Caco-2 (cell line): ENCODE measurements at regions not wholly inside any gene's neighbourhood (a gene's known extent, or its start where the extent isn't known, plus 50 kb on each side); places are given as distances from the start of the nearest gene placed in this dataset.

Source experiments
- BruUV-seq: library from RNA; stranded (reverse); fragments of 400-500 nt; replicated peaks from 2 replicates; lab custom pipeline; 2021; lab: Mats Ljungman, UMichigan
- CTCF ChIA-PET: fragments of 300-600 bp; sonication (Branson Sonifier 250); formaldehyde crosslinking; loops from one replicate; lab custom pipeline; 2022; ENCODE audit warnings: antibody characterized with exemption; lab: Charles Lee
- POLR2A ChIA-PET: fragments of 300-600 bp; sonication (Branson Sonifier 250); formaldehyde crosslinking; loops from one replicate; lab custom pipeline; 2022; ENCODE audit warnings: antibody characterized with exemption; lab: Charles Lee
- DNase-seq, 2 experiments: peaks; one replicate each; pipeline versions ENCODE4 v3.0.0 to v3.0.0-alpha.2; 2020 to 2022
- H3K27me3 ChIP-seq: replicated peaks from 2 replicates; pipeline ENCODE4 v1.6.0; 2011; ENCODE audit warnings: low read length; ENCODE audit not compliant: control insufficient read depth, insufficient read depth
- H3K36me3 ChIP-seq: 2 replicates; pipeline ENCODE4 v1.5.1; 2011; ENCODE audit warnings: low read length; ENCODE audit not compliant: control insufficient read depth, insufficient read depth
- H3K4me1 ChIP-seq: fragments of 250-450 bp; sonication (Bioruptor Pico); 2 replicates; pipeline ENCODE4 v1.5.1; 2020; ENCODE audit warnings: mild to moderate bottlenecking
- H3K4me3 ChIP-seq: 2 replicates; pipeline ENCODE4 v1.5.1; 2011; ENCODE audit warnings: low read depth, mild to moderate bottlenecking, control low read depth, low read length
- H3K9me3 ChIP-seq: fragments of 250-450 bp; sonication (Bioruptor Pico); 2 replicates; pipeline ENCODE4 v1.5.1; 2020; ENCODE audit warnings: mild to moderate bottlenecking, moderate library complexity
- H3K27ac Mint-ChIP-seq: one replicate; pipeline ENCODE4 v1.8.0; 2022; ENCODE audit warnings: mixed read lengths; ENCODE audit not compliant: unreplicated experiment
- H3K27me3 Mint-ChIP-seq: one replicate; pipeline ENCODE4 v1.8.0; 2022; ENCODE audit warnings: mixed read lengths; ENCODE audit not compliant: insufficient read depth, unreplicated experiment
- H3K36me3 Mint-ChIP-seq: one replicate; pipeline ENCODE4 v1.8.0; 2022; ENCODE audit warnings: mild to moderate bottlenecking, mixed read lengths; ENCODE audit not compliant: insufficient read depth, unreplicated experiment
- H3K4me1 Mint-ChIP-seq: one replicate; pipeline ENCODE4 v1.8.0; 2022; ENCODE audit warnings: low read depth, mixed read lengths; ENCODE audit not compliant: unreplicated experiment
- H3K4me3 Mint-ChIP-seq: one replicate; pipeline ENCODE4 v1.8.0; 2022; ENCODE audit warnings: mild to moderate bottlenecking, moderate library complexity, mixed read lengths; ENCODE audit not compliant: unreplicated experiment
- H3K9me3 Mint-ChIP-seq: one replicate; pipeline ENCODE4 v1.8.0; 2022; ENCODE audit warnings: mixed read lengths; ENCODE audit not compliant: unreplicated experiment
- intact Hi-C: fragments of 100-400 bp; cut with micrococcal nuclease; formaldehyde crosslinking; loops from one replicate; pipeline ENCODE4 v1.10.0; 2022; ENCODE audit not compliant: unreplicated experiment
- TF ChIP-seq, protein P1 (sequence below), 2 experiments: fragments of 200-600 bp in 1 of 2; IDR thresholded peaks; 1 replicate in 1 of 2; 2 replicates in 1 of 2; pipeline versions ENCODE4 v1.5.1 to v1.8.0; 2011 to 2022; ENCODE audit warnings: antibody characterized with exemption in 1 of 2, control low read depth in 1 of 2, inconsistent platforms in 1 of 2, low read depth in 1 of 2, low read length in 1 of 2, mild to moderate bottlenecking in 1 of 2, moderate library complexity in 1 of 2; ENCODE audit not compliant: insufficient read depth in 1 of 2, severe bottlenecking in 1 of 2, unreplicated experiment in 1 of 2

DNA sequence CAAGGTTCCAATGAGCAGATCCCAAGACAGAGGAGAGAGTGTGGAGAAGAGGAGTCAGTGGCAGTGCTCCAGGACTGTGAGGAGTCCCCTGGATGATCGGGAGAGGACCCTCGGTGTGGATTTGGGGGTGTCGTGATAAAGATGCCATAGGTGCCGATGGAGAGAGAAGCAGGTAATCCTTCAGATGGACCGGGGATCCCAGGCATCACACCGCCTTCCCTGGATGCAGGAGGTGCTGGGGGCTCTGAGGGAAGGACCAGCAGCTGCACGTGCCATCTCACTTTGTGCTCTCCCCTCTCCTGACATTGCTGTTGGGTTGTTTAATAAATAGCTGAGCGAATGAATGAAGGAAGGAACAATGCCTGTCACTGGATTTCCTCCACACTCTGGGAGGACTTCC is 744.1 kb downstream of the BRD1 start:
- H3K27me3 ChIP-seq, result no peaks in the 10 kb centered on the region
- H3K27me3 Mint-ChIP-seq, result peaks cover 13% of the 10 kb centered on the region
- no TSS peak for BruUV-seq

DNA sequence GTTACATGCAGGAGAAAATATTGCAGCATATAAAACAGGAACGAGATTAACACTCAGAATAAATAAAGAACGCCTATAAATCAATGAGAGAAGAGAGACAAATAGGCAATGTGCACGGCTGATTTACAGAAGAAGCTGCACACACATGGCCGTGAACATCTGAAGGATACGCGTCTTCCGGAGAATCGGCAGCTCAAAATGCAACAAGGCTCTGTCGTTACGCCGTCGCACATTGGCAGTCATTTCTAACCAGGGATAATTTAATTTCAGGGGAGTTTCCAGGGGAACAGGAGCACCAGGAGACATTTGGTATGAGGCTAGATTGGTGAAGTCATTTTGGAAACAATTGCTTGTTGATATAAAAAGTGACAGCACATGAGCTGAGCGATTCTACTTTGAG is 745.2 kb downstream of the BRD1 start:
- Histone ChIP-seq H3K4me1 (no peaks in the 10 kb centered on the region), H3K27me3 (no peaks in the 10 kb centered on the region), H3K9me3 (no peaks in the 10 kb centered on the region), H3K36me3 (no peaks in the 10 kb centered on the region), H3K4me3 (no peak overlapping the region)
- Mint-ChIP-seq H3K4me1 (no peaks in the 10 kb centered on the region), H3K4me3 (no peak overlapping the region), H3K27ac (no peak overlapping the region), H3K27me3 (peaks cover 13% of the 10 kb centered on the region), H3K36me3 (no peaks in the 10 kb centered on the region), H3K9me3 (no peaks in the 10 kb centered on the region)
- no TSS peak for BruUV-seq
- ChIA-PET CTCF (no interaction called here), POLR2A (no interaction called here)
- intact Hi-C loops, result no loop called here
- no peak for DNase-seq
- TF ChIP-seq, protein P1, sequence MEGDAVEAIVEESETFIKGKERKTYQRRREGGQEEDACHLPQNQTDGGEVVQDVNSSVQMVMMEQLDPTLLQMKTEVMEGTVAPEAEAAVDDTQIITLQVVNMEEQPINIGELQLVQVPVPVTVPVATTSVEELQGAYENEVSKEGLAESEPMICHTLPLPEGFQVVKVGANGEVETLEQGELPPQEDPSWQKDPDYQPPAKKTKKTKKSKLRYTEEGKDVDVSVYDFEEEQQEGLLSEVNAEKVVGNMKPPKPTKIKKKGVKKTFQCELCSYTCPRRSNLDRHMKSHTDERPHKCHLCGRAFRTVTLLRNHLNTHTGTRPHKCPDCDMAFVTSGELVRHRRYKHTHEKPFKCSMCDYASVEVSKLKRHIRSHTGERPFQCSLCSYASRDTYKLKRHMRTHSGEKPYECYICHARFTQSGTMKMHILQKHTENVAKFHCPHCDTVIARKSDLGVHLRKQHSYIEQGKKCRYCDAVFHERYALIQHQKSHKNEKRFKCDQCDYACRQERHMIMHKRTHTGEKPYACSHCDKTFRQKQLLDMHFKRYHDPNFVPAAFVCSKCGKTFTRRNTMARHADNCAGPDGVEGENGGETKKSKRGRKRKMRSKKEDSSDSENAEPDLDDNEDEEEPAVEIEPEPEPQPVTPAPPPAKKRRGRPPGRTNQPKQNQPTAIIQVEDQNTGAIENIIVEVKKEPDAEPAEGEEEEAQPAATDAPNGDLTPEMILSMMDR (IDR thresholded peaks at IDR 0.05; ENCODE audit: insufficient read depth in 1 of 2, low read depth in 1 of 2, low read length in 1 of 2, severe bottlenecking in 1 of 2, unreplicated experiment in 1 of 2), result no peak

More for the DNA sequence above, 744.1 kb downstream of the BRD1 start:
- ChIA-PET POLR2A (no interaction called here), CTCF (no interaction called here)
- Mint-ChIP-seq H3K4me1 (no peaks in the 10 kb centered on the region), H3K36me3 (no peaks in the 10 kb centered on the region), H3K4me3 (no peak overlapping the region), H3K27ac (no peak overlapping the region), H3K9me3 (no peaks in the 10 kb centered on the region)
- intact Hi-C loops, result no loop called here
- no peak for DNase-seq
- no peak overlapping the region for H3K4me3 ChIP-seq
- TF ChIP-seq, protein P1 (IDR thresholded peaks at IDR 0.05; ENCODE audit: insufficient read depth in 1 of 2, low read depth in 1 of 2, low read length in 1 of 2, severe bottlenecking in 1 of 2, unreplicated experiment in 1 of 2), result no peak
- H3K9me3 ChIP-seq, result no peaks in the 10 kb centered on the region
- H3K4me1 ChIP-seq, result no peaks in the 10 kb centered on the region
- H3K36me3 ChIP-seq, result no peaks in the 10 kb centered on the region

DNA sequence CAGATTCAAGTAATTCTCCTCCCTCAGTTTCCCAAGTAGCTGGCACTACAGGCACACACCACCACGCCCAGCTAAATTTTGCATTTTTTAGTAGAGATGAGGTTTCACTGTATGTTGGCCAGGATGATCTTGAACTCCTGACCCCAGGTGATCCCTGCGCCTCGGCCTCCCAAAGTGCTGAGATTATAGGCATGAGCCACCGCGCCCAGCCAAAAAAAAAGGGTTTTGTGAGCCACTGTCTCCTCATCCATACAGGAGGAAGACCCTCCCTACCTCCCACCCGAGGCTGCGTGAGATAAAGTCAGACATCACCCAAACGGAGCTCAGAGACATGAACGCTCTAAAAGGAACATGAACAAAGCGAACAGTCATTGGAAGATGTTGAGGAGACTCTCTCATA is 745.7 kb downstream of the BRD1 start:
- H3K4me3 Mint-ChIP-seq, result no peak overlapping the region
- no peaks in the 10 kb centered on the region for H3K36me3 Mint-ChIP-seq
- TF ChIP-seq, protein P1 (IDR thresholded peaks at IDR 0.05; ENCODE audit: insufficient read depth in 1 of 2, low read depth in 1 of 2, low read length in 1 of 2, severe bottlenecking in 1 of 2, unreplicated experiment in 1 of 2), result no peak
- no peak overlapping the region for H3K4me3 ChIP-seq
- no peaks in the 10 kb centered on the region for H3K27me3 ChIP-seq
- POLR2A ChIA-PET, result no interaction called here
- no peaks in the 10 kb centered on the region for H3K4me1 ChIP-seq
- H3K36me3 ChIP-seq, result no peaks in the 10 kb centered on the region
- H3K9me3 ChIP-seq, result no peaks in the 10 kb centered on the region
- DNase-seq, result no peak
- no peak overlapping the region for H3K27ac Mint-ChIP-seq
- intact Hi-C loops, result no loop called here
- H3K27me3 Mint-ChIP-seq, result peaks cover 13% of the 10 kb centered on the region
- no peaks in the 10 kb centered on the region for H3K4me1 Mint-ChIP-seq
- no peaks in the 10 kb centered on the region for H3K9me3 Mint-ChIP-seq
- BruUV-seq, result no TSS peak
- CTCF ChIA-PET, result no interaction called here
